ENCODE measurements at regions not wholly inside any gene's neighbourhood (a gene's known extent, or its start where the extent isn't known, plus 50 kb on each side); places are given as distances from the start of the nearest gene placed in this dataset.

GRCh38 chr4:176443646-176444409, 124.1 kb downstream of the SPCS3 start:
- DNase-seq: no peak

GRCh38 chr4:176444741-176445140, 125.0 kb downstream of the SPCS3 start:
- no peak for DNase-seq

- no peak for DNase-seq
Measured at GRCh38 chr4:176448761-176449160, 129.0 kb downstream of the SPCS3 start.

- no peak for DNase-seq
Measured at GRCh38 chr4:176451443-176451842, 131.7 kb downstream of the SPCS3 start.

- DNase-seq: no peak
Measured at GRCh38 chr4:176453079-176453478, 133.3 kb downstream of the SPCS3 start.

- no peak for DNase-seq
Measured at GRCh38 chr4:176453658-176454057, 133.9 kb downstream of the SPCS3 start.

- no peak for DNase-seq
Measured at GRCh38 chr4:176464748-176465147, 145.0 kb downstream of the SPCS3 start.

GRCh38 chr4:176467001-176467400, 147.2 kb downstream of the SPCS3 start:
- no peak for DNase-seq

- DNase-seq: no peak
Measured at GRCh38 chr4:176469546-176469945, 149.8 kb downstream of the SPCS3 start.

GRCh38 chr4:176470671-176471070, 150.9 kb downstream of the SPCS3 start:
- no peak for DNase-seq

- DNase-seq: no peak
Measured at GRCh38 chr4:176475067-176475466, 155.3 kb downstream of the SPCS3 start.

- DNase-seq: no peak
Measured at GRCh38 chr4:176478076-176478475, 158.3 kb downstream of the SPCS3 start.

- no peak for DNase-seq
Measured at GRCh38 chr4:176479767-176480166, 160.0 kb downstream of the SPCS3 start.

GRCh38 chr4:176482972-176483371, 163.2 kb downstream of the SPCS3 start:
- DNase-seq: no peak

GRCh38 chr4:176484301-176484984, 164.7 kb downstream of the SPCS3 start:
- DNase-seq: no peak

GRCh38 chr4:176489001-176489400, 169.2 kb downstream of the SPCS3 start:
- DNase-seq: no peak

- DNase-seq: no peak
Measured at GRCh38 chr4:176492646-176493302, 173.0 kb downstream of the SPCS3 start.

- DNase-seq: no peak
Measured at GRCh38 chr4:176498617-176499256, 179.0 kb downstream of the SPCS3 start.

GRCh38 chr4:176499518-176499917, 179.8 kb downstream of the SPCS3 start:
- no peak for DNase-seq

GRCh38 chr4:176500894-176501293, 181.1 kb downstream of the SPCS3 start:
- DNase-seq: no peak

- DNase-seq: no peak
Measured at GRCh38 chr4:176504118-176504517, 184.4 kb downstream of the SPCS3 start.

GRCh38 chr4:176507845-176508533, 188.2 kb downstream of the SPCS3 start:
- DNase-seq: no peak

- no peak for DNase-seq
Measured at GRCh38 chr4:176508780-176509331, 189.1 kb downstream of the SPCS3 start.
